HepG2 (cell line): ENCODE measurements at regions not wholly inside any gene's neighbourhood (a gene's known extent, or its start where the extent isn't known, plus 50 kb on each side); places are given as distances from the start of the nearest gene placed in this dataset.

Experiments used
- ATAC-seq: fragments of 200-7000 bp; cut with Tn5 transposase; 3 replicates; pipeline ENCODE4 v1.9.1; 2020; ENCODE audit warnings: mild to moderate bottlenecking, moderate library complexity
- BruUV-seq: library from RNA; stranded (reverse); fragments of 400-500 nt; replicated peaks from 2 replicates; lab custom pipeline; 2021; lab: Mats Ljungman, UMichigan
- CTCF ChIA-PET: fragments of 300-600 bp; formaldehyde crosslinking; extraction: SDS; loops from one replicate; lab custom pipeline; 2021; ENCODE audit warnings: low total read pairs, inconsistent platforms, low intra/inter-chr PET ratio; lab: Yijun Ruan, JAX
- POLR2A ChIA-PET: fragments of 350-600 bp; sonication (Branson Sonifier 250); formaldehyde crosslinking; loops from one replicate; lab custom pipeline; 2020; ENCODE audit warnings: antibody characterized with exemption, inconsistent platforms; lab: Yijun Ruan, JAX
- DNase-seq: peaks from one replicate; pipeline ENCODE4 v3.0.0-alpha.2; 2015; ENCODE audit warnings: low spot score
- FAIRE-seq: peaks from 3 replicates; lab custom pipeline; 2011; peaks lifted over from hg19 to GRCh38; lab: Jason Lieb, UNC
- H2AFZ ChIP-seq: one replicate; pipeline ENCODE4 v1.6.1; 2011; ENCODE audit warnings: low read length, inconsistent platforms
- H3K27ac ChIP-seq: fragments of 300-600 bp; 3 replicates; pipeline ENCODE4 v1.8.0; 2011; ENCODE audit warnings: mixed run types, mild to moderate bottlenecking, mixed read lengths, low read length, inconsistent platforms; ENCODE audit not compliant: insufficient read depth; ENCODE audit errors: extremely low read length
- H3K27me3 ChIP-seq, 2 experiments: fragments of 200-600 bp in 1 of 2; 2 replicates in 1 of 2; 3 replicates in 1 of 2; pipeline versions ENCODE4 v1.6.0 to v1.8.0; 2011; ENCODE audit warnings: low read length in 2 of 2, mild to moderate bottlenecking in 2 of 2, moderate library complexity in 2 of 2, inconsistent platforms in 1 of 2; ENCODE audit not compliant: insufficient read depth in 2 of 2, control insufficient read depth in 1 of 2
- H3K36me3 ChIP-seq, 2 experiments: fragments of 200-600 bp in 1 of 2; replicated peaks in 1 of 2; 2 replicates in 1 of 2; 3 replicates in 1 of 2; pipeline versions ENCODE4 v1.5.1 to v1.8.0; 2011; ENCODE audit warnings: low read length in 2 of 2, inconsistent platforms in 1 of 2; ENCODE audit not compliant: insufficient read depth in 2 of 2, control insufficient read depth in 1 of 2
- H3K4me1 ChIP-seq: 2 replicates; pipeline ENCODE4 v1.5.1; 2012; ENCODE audit warnings: low read length, inconsistent platforms; ENCODE audit not compliant: insufficient read depth
- H3K4me2 ChIP-seq: 2 replicates; pipeline ENCODE4 v1.6.0; 2011; ENCODE audit warnings: low read depth, low read length, inconsistent platforms
- H3K4me3 ChIP-seq, 3 experiments: fragments of 200-600 bp in 1 of 3; sonication (generic), shearing (Covaris generic) in 1 of 3; replicated peaks in 1 of 3; 2 replicates each; pipeline ENCODE4 v1.5.1; 2011 to 2016; ENCODE audit warnings: low read length in 3 of 3, inconsistent platforms in 2 of 3, low read depth in 2 of 3, mild to moderate bottlenecking in 2 of 3, control low read depth in 1 of 3, mixed read lengths in 1 of 3; ENCODE audit not compliant: insufficient read depth in 1 of 3
- H3K79me2 ChIP-seq: one replicate; pipeline ENCODE4 v1.6.1; 2011; ENCODE audit warnings: low read length, inconsistent platforms; ENCODE audit not compliant: insufficient read depth
- H3K9ac ChIP-seq: 2 replicates; pipeline ENCODE4 v1.6.0; 2011; ENCODE audit warnings: mild to moderate bottlenecking, low read depth, low read length, inconsistent platforms; ENCODE audit not compliant: insufficient read depth
- H3K9me3 ChIP-seq: 2 replicates; pipeline ENCODE4 v1.5.1; 2012; ENCODE audit warnings: mild to moderate bottlenecking, low read length
- H4K20me1 ChIP-seq: 2 replicates; pipeline ENCODE4 v1.6.0; 2011; ENCODE audit warnings: inconsistent platforms, mild to moderate bottlenecking, low read length, moderate library complexity; ENCODE audit not compliant: insufficient read depth
- RCOR2 ChIP-seq: IDR thresholded peaks from 2 replicates; pipeline ENCODE4 v1.6.1; 2016; ENCODE audit warnings: missing biosample characterization, missing genetic modification reagents
- SNAI1 ChIP-seq: sonication (generic); formaldehyde crosslinking; IDR thresholded peaks from 2 replicates; pipeline ENCODE4 v1.5.0; 2020; ENCODE audit warnings: mild to moderate bottlenecking, missing genetic modification reagents, borderline replicate concordance
- SRSF9 ChIP-seq: fragments of 200-400 bp; formaldehyde crosslinking; IDR thresholded peaks from 2 replicates; pipeline ENCODE4 v1.6.1; 2018; ENCODE audit warnings: borderline replicate concordance, mild to moderate bottlenecking, low read depth, low read length; ENCODE audit not compliant: insufficient read depth, poor library complexity, severe bottlenecking
- XBP1 ChIP-seq: sonication (generic); formaldehyde crosslinking; IDR thresholded peaks from 2 replicates; pipeline ENCODE4 v1.5.0; 2020; ENCODE audit warnings: missing genetic modification reagents
- ZBTB7B ChIP-seq: sonication (generic); formaldehyde crosslinking; IDR thresholded peaks from 2 replicates; pipeline ENCODE4 v1.4.0; 2020; ENCODE audit warnings: missing genetic modification reagents
- ZFP62 ChIP-seq: sonication (generic); formaldehyde crosslinking; IDR thresholded peaks from 2 replicates; pipeline ENCODE4 v1.4.0; 2020; ENCODE audit warnings: missing genetic modification reagents
- ZNF263 ChIP-seq: sonication (generic); formaldehyde crosslinking; IDR thresholded peaks from 2 replicates; pipeline ENCODE4 v1.4.0; 2020; ENCODE audit warnings: missing genetic modification reagents
- ZNF577 ChIP-seq: sonication (generic); formaldehyde crosslinking; IDR thresholded peaks from 2 replicates; pipeline ENCODE4 v1.4.0; 2020; ENCODE audit warnings: mild to moderate bottlenecking, low read depth, missing genetic modification reagents, borderline replicate concordance
- ZNF660 ChIP-seq: sonication (generic); formaldehyde crosslinking; IDR thresholded peaks from 2 replicates; pipeline ENCODE4 v1.5.1; 2020; ENCODE audit warnings: mild to moderate bottlenecking, low read depth, missing genetic modification reagents, borderline replicate concordance
- ZNF747 ChIP-seq: sonication (generic); formaldehyde crosslinking; IDR thresholded peaks from 2 replicates; pipeline ENCODE4 v1.8.1; 2023; ENCODE audit warnings: missing genetic modification reagents, mild to moderate bottlenecking, borderline replicate concordance
- ZNF782 ChIP-seq: sonication (generic); formaldehyde crosslinking; IDR thresholded peaks from 2 replicates; pipeline ENCODE4 v1.4.0; 2020; ENCODE audit warnings: missing genetic modification reagents, mild to moderate bottlenecking, borderline replicate concordance
- WGBS: methylation state at CpG from one replicate; pipeline ENCODE4 v1.1.6; 2017; ENCODE audit warnings: low lambda C conversion rate; 5-methylcytosine and 5-hydroxymethylcytosine counted together
- in situ Hi-C: cut with HindIII; loops from 2 replicates; pipeline ENCODE4 v1.10.0; 2017; ENCODE audit warnings: low pct_unique_long_range_greater_than_20kb; ENCODE audit not compliant: extremely low pct_ligation_motif_present
- intact Hi-C: fragments of 100-400 bp; cut with micrococcal nuclease; formaldehyde crosslinking; loops from one replicate; pipeline ENCODE4 v1.10.0; 2022; ENCODE audit not compliant: unreplicated experiment
- TF ChIP-seq, protein P1 (sequence below), 2 experiments: sonication (generic) in 1 of 2; formaldehyde crosslinking in 1 of 2; IDR thresholded peaks; 2 replicates each; pipeline versions ENCODE4 v1.4.0 to v1.6.1; 2016 to 2020; ENCODE audit warnings: borderline replicate concordance in 1 of 2, low read depth in 1 of 2, mild to moderate bottlenecking in 1 of 2, missing genetic modification reagents in 1 of 2

DNA sequence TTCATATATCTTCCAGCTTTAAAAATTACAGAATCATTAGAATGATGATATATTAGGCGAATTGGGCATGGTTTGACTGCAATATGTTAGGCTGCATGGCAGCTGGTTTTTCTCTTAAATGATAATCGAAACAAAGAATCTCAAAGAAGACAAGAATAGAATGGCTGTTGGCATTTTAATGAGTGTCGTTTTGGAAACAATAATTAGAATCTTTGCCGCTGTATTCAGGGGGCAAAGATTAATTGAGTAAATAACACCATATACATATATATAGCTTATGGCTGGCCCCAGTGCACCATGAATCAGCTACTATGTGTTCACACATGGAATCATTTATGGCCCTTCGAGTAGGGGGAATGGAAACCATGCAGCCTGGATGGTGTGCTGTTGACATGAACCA is 216.2 kb downstream of the RNF144B start (continued):
- TF ChIP-seq, protein P1, sequence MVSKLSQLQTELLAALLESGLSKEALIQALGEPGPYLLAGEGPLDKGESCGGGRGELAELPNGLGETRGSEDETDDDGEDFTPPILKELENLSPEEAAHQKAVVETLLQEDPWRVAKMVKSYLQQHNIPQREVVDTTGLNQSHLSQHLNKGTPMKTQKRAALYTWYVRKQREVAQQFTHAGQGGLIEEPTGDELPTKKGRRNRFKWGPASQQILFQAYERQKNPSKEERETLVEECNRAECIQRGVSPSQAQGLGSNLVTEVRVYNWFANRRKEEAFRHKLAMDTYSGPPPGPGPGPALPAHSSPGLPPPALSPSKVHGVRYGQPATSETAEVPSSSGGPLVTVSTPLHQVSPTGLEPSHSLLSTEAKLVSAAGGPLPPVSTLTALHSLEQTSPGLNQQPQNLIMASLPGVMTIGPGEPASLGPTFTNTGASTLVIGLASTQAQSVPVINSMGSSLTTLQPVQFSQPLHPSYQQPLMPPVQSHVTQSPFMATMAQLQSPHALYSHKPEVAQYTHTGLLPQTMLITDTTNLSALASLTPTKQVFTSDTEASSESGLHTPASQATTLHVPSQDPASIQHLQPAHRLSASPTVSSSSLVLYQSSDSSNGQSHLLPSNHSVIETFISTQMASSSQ (IDR thresholded peaks at IDR 0.05; ENCODE audit: low read depth) = no peak
- TF ChIP-seq, protein P1 (CRISPR knock-in tag; IDR thresholded peaks at IDR 0.05; ENCODE audit: borderline replicate concordance) = no peak
- TF ChIP-seq ZBTB7B (CRISPR knock-in tag) (no peak), XBP1 (CRISPR knock-in tag) (no peak)

DNA sequence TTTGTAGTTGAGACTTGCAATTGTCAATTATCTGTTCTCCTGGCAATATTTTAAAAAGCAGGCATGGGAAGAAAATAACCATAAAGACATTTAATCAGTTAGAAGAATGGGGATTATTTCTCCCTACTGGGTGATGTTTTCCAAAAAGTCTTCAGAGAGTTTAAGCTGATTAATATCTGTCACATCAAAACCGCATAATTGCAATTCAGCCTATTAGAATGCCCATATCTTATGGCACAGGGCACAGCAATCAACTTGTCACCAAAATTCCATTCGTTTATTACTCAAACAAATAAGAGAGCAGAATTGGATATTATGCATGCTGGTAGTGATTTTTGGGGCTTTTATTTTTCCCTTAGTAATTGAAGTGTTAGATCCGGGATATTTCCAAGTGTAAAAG is 218.7 kb downstream of the RNF144B start:
- Histone ChIP-seq H3K4me2 (no peak overlapping the region), H3K36me3 (no peaks in the 10 kb centered on the region), H2AFZ (no peak overlapping the region), H3K9me3 (no peaks in the 10 kb centered on the region), H3K27me3 (no peaks in the 10 kb centered on the region), H3K9ac (no peak overlapping the region), H4K20me1 (no peaks in the 10 kb centered on the region), H3K4me1 (no peaks in the 10 kb centered on the region), H3K79me2 (no peaks in the 10 kb centered on the region), H3K4me3 (no peak overlapping the region), H3K27ac (no peak overlapping the region)
- in situ Hi-C loops = no loop called here
- FAIRE-seq (no peak), DNase-seq (no peak), ATAC-seq (no peak)
- no TSS peak for BruUV-seq
- TF ChIP-seq ZNF577 (CRISPR knock-in tag) (no peak), ZNF747 (CRISPR knock-in tag) (no peak), RCOR2 (CRISPR knock-in tag) (no peak), SNAI1 (no peak), ZFP62 (CRISPR knock-in tag) (no peak), ZNF660 (CRISPR knock-in tag) (no peak), ZNF782 (CRISPR knock-in tag) (no peak), SRSF9 (no peak), ZNF263 (no peak)
- ChIA-PET CTCF (no interaction called here), POLR2A (no interaction called here)
- intact Hi-C loops = no loop called here
- WGBS = 0% methylated on average over 3 of the region's 3 CpGs
